GM19463 (cell line): ENCODE measurements at regions not wholly inside any gene's neighbourhood (a gene's known extent, or its start where the extent isn't known, plus 50 kb on each side); places are given as distances from the start of the nearest gene placed in this dataset.

ENCODE experiments used
- ATAC-seq: cut with Tn5 transposase; IDR thresholded peaks from one replicate; pipeline ENCODE4 v1.9.1; 2021; ENCODE audit warnings: mild to moderate bottlenecking, moderate library complexity; ENCODE audit not compliant: unreplicated experiment

- ATAC-seq = no peak
Observed at GRCh38 chr2:104787298-104788065, 66.4 kb upstream of the POU3F3 start.

GRCh38 chr2:104788742-104789455 is 65.0 kb upstream of the POU3F3 start:
- no peak for ATAC-seq

GRCh38 chr2:104790100-104790811 is 63.7 kb upstream of the POU3F3 start:
- ATAC-seq = no peak

DNA sequence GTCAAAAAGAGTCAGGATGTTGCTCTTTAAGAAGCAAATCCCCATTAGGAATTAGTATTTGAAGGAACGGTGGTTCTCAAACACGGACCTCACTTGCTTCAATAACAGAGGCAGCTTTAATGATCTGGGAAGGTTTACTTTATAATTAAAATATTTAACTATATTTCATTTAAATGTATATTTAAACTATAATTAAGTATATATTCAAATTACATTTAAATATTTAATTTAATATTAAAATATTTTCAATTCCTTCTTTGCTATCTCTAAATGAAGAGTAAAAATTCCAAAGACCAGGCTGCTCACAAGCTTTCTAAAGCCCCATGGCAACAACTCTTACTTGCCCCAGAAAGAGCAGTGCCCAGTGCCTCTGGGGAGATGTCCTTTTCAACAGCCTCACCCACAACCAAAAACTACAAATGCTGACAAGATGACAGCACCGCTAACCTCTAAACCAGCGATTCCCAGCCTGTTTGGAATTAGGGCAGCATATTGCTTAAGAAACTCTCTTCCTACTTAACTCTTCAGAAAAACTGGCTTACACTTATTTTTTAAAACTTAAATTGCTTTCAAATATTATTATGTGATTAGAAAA is 62.9 kb upstream of the POU3F3 start:
- no peak for ATAC-seq

- no peak for ATAC-seq
Observed at GRCh38 chr2:104793966-104794365, 59.9 kb upstream of the POU3F3 start.

- ATAC-seq = no peak
Observed at GRCh38 chr2:104794441-104794840, 59.5 kb upstream of the POU3F3 start.
